HG03139 (cell line): ENCODE measurements at regions not wholly inside any gene's neighbourhood (a gene's known extent, or its start where the extent isn't known, plus 50 kb on each side); places are given as distances from the start of the nearest gene placed in this dataset.

Experiments
- ATAC-seq: cut with Tn5 transposase; IDR thresholded peaks from one replicate; pipeline ENCODE4 v1.9.1; 2021; ENCODE audit not compliant: unreplicated experiment

DNA sequence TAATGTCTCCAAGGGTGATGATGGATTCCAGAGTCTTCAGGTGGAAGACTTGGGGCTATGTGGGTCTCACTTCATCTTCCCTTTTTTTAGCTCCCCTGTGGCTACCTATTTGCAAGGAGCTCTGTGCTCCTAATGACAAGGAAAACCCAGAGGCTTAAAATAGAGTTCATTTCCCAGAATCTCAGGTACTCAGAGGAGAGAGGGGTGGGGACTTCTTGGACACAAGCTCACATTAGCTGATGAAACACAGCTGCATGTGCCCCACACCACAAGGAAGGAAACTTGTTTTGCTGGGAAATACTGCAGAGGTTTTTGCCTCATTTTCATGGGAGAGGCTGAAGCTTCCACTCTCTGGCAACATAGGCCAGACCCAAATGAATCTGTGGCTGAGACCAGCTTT is 138.6 kb upstream of the SLC1A4 start:
- ATAC-seq, result no peak

DNA sequence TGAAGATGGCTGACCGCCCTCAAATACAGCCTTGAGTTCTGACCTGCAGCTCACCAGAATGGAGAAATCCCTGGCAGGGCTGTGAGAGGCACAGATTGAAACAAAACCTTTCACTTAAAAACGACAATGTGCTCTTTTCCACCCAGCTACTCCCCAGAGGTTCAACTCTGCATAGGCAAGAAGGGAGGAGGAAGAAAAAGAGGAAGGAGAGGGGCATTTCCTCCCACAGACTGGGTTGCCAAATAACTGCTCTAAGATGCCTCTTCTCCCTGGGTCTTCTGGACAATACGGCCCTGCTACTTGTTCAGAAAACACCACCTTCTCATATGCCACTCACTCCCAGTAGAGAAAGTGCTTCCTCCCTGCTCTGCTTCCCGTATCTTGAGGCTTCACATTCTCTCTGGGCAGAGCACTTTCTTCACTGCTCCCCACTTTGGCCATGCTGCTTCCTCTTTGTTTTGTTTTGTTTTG is 136.4 kb upstream of the SLC1A4 start:
- ATAC-seq, result no peak

DNA sequence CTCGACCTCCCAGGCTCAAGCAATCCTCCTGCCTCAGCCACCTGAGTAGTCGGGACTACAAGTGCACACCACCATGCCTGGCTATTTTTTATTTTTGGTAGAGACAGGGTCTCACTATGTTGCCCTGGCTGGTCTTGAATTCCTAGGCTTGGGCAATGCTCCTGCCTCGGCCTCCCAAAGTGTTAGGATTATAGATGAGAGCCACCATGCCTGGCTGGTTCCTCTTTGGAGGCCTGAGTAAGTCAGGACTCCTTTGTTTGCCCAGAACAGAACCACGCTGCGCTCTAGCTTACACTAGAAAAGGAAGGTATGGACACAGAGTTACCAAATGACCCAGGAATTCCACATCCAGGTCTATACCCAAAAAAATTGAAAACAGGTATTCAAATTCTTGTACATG is 135.9 kb upstream of the SLC1A4 start:
- ATAC-seq, result no peak

DNA sequence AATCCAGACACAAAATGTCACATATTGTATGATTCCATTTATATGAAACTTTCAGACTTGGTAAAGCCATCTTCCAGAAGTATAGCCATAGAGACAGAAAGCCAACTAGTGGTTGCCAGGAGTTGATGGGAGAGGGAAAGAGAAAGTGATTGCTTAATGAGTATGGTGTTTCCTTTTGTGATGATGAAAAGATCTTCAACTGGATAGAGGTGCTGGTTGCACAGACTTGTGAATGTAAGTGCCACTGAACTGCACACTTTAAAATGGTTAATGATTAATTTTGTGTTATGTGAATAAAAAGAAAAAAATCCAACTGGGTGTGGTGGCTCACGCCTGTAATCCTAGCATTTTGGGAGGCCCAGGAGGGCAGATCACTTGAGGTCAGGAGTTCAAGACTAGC is 135.3 kb upstream of the SLC1A4 start:
- no peak for ATAC-seq

DNA sequence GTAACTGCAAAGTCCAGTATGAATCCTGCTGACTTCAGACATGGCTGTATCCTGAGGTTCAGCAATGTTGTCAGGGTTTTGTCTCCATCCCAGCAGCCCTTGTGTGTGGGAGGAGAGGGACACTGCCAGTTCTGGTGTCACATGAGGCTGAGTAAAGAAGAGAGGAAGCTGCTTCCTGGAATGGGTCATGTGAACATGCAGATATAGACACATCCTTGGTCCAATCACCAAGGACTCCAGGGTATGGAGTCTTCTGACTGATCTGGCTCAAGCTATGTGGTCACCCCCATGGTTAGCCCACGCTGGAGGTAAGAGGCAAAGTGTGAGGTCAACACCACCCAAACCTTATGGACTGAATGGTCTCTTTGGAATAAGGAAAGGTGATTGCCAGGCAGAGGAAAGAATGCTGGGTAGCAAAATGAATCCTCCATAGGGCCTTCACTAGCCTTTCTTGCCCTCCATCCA is 134.4 kb upstream of the SLC1A4 start:
- ATAC-seq, result no peak

DNA sequence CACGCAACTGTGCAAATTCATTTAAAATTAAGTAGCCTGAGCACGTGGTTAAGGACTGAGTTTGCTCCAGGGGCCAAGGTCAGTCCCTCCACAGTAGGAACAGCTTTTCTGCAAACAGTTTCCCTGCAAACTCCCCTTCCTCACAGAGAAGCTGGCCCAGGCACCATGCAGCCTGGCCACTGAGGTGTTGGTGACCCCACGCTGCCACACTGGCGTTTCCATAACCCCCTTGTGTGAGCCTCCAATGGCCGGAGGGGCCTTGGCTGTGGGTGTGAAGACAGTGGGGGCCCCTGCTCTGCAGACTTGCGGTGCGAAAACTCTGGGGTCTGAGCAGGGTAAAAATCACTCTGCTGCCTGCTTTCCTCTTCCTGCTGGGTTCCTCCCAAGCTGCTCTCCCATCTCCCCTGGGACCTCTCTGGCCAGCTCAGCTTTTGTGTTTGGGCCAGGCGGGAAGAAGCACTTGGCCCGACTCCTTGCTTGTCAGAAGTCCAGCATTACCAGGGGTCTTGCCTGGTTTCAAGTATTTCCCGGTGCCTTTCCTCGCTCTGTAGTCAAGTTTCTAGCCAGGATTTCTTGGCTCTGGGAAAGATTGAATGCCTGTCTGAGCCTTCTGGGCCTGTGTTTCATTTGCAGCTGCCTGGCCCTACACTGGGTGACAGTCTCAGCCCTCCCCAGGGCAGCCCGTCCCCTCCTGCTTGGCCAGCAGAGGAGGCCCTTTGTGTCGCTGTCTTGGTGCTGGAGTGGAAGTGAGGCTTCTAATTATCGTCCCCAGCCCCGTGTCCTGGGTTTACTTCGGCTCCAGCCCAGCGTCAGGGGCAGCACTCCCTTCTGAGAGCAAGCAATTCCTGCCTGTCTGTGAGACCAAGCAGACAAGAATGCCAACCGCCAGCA is 131.4 kb upstream of the SLC1A4 start:
- no peak for ATAC-seq

DNA sequence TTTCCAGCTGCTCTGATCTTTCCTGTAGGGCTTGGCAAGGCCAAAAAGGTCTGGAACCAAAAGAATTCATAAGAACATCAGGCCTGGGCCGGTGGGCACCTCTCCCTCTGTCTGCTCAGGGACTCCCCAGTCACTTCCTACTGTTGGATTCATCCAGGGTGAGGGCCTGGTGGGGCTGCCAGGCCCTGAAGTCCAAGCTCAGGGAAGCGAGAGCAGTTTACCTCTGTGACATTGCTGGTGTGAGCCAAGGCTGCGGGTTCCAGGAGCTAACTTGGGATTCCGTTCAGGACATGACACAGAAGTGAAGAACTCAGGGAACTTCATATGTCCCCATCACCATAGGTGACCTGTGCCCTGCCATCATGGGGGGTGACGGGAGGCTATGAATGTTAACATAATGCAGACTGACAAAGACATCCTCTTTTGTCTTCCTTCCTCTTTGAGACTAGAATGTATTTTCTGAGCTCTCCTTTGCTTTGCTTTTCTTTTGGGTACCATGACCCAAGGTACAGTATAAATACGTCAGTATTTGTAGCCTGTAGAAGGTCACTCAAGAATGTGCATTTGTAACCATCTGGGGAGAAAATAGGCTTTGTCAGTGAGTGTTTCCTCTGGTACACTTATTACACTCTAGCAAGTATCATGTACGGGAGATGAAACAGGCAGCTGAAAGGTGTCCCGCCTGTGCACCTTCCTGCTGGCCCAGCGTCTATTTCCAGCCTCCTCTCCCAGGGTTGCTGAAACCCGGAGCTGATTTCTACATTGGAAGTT is 130.5 kb upstream of the SLC1A4 start:
- ATAC-seq, result no peak

DNA sequence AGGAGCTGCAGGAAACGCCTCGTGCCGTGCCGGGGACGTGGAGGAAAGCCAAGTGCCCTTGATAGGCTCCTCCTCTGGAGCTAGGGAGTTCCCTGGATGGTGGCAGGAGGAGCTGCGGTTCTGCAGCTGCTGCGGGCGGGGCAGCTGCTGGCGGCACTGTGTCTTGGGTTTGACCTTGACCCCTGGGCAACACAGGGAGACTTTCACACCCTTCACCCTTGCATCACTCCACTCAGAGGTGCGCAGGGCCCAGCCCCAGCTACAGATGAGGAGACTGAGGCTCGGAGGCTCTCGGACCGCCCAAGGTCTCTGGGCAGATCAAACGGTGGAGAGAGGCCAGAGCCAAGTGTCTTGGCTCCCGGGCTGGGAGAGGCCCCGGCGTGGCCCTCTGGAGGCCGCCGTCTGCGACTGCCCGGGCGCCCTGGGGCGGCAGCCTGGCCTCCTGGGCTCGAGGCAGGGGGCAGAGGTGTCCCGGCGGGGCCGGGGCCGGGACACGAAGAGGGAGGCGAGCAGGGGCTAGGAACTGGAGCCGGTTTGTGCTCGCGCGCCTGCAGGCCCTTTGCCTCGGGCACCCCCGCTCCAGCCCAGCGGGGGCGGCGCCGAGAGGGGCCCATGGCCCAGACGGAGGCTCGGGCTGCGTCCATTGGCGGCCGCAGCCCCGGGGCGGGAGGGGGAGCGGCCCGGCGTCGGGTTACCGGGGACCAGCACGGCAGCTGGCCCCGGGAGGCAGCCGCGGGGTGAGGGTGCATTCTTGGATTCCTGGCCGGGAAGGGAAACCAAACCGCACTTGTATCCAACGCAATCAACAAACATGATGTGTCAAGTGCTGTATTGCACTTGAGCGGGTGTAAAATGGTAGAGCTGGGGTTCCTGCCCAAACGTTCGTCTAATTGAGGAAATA is 129.6 kb upstream of the SLC1A4 start:
- no peak for ATAC-seq

DNA sequence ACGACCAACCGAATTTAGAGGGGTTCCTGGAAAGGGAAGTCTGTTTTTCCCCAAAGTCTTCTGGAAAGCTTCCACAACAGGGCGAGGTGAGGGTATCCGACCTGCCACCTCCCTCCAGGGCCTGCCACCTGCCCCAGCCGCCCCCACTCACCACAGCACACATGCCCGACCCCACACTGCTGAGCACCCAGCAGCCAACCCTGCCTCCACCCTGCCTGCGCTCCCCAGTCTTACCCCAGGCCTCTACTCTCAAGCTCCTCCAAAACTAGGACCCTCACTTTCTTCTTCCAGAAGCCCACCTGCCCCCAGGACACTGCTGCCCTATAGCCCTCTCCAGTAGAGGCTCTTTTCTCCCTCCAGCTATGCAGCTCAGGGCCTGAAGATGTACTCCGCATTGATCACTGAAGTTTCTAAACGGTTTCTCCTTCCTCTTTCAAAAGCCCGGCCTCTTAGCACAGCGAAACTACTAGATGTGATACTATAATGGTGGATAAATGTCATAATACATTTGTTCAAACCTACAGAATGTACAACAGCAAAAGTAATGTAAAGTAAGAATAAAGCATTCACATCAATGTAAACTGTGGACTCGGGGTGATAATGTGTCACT is 128.8 kb upstream of the SLC1A4 start:
- ATAC-seq, result no peak

DNA sequence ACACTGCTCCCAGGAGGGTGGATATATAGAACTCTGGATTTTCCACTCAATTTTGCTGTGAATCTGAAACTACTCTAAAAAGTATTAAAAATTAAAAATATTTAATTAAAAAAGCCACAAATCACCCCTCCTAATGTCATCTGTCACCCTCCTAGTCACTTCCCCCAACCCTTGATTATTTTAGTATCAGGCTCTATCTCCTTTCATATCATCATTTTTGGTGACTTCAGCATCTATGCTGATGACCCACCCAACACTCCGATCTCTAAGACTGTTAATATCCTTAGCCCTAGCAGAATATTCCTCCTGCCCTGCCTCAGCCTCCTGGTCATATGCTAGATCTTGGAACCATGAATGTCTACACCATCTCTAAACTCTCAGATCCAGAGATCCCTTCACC is 128.3 kb upstream of the SLC1A4 start:
- ATAC-seq, result no peak

DNA sequence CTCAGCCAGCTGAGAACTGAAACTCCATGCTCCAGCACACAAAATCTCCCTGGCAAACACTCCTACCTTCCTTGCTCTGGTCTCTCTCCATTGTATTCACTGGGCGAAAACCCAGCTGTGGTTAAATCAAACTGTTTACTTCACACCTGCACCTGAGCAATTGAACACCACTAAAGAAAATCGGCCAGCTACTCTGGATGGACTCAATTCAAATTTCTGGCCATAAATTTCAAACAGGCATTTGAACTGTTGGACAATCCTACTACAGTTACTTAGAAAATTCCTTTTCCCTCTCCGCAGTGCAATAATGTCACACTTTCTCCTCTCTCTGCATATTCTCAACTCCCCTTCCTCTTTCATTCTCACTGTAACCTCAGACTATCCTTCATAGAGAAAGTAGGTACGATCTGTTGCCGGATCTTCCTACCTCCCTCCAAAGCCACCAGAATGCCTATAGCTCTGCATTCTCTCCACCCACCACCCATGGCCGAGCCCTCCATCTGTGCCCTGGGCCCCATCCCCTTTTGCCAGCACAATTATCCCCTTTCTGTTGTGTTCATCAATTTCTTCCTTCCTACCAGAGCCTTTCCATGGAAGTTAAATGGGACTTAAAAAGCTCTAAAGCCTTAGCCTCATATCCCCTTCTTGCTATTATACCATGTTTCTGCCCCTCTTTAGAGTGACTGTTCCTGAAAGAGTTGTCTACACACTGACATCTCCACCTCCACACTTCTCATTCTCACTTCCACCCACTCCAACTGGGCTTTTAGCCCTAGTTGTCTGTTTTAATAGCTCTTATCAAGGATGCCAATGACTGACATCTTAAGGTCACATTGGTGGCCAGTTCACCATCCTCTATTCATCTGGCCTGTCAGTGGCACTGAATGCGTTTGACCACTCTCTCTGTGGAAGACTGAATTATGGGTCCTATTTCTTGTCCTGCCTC is 127.5 kb upstream of the SLC1A4 start:
- ATAC-seq, result no peak

DNA sequence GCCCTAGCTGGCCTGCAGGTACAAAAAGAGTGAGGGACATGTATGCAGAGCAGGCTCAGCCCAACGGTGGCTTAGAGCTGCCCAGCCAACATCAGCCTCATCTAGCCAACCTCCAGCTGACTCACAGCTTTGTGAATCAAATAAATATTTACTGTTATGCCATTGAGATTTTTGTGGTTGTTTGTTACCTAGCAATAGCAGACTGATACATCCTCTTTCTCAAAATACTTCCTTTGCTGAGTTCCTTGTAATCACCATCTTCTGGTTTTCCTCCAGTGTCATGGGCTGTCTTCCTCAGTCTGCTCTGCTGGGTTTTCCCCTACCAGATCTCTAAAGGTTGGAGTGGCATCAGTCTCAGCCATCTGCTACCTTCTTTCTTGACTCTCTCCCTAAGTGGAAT is 126.6 kb upstream of the SLC1A4 start:
- ATAC-seq, result no peak

DNA sequence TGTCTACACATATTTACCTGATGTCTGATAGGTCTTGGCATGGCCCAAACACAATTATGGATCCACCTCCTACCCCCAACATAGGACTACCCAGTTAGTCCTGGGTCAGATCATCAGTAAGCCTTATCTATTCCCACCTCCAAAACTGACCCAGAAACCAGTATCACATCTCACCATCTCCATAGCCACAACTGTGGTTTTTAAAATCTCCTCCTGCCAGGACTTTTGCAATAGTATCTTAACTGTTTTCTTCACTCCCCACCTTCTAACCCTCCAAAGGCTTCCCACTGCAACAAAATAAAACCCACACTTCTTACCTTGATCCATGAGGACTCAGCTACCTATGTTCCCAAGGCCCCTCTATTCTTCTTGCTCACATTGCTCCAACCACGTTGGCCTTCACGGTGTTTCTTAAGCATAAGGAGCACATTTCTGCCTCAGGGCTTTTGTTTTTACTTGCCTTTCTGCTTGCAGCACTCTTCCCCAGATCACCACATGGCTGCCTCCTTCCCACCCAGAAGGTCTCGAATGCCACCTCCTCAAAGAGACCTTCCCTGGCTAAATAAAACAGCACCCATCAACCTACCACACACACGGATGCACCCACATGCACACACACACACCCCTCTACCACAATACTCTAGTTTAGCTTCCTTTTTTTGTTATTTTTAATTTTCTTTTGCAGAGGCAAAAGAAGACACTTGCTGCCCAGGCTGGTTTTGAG is 125.9 kb upstream of the SLC1A4 start:
- ATAC-seq, result no peak

DNA sequence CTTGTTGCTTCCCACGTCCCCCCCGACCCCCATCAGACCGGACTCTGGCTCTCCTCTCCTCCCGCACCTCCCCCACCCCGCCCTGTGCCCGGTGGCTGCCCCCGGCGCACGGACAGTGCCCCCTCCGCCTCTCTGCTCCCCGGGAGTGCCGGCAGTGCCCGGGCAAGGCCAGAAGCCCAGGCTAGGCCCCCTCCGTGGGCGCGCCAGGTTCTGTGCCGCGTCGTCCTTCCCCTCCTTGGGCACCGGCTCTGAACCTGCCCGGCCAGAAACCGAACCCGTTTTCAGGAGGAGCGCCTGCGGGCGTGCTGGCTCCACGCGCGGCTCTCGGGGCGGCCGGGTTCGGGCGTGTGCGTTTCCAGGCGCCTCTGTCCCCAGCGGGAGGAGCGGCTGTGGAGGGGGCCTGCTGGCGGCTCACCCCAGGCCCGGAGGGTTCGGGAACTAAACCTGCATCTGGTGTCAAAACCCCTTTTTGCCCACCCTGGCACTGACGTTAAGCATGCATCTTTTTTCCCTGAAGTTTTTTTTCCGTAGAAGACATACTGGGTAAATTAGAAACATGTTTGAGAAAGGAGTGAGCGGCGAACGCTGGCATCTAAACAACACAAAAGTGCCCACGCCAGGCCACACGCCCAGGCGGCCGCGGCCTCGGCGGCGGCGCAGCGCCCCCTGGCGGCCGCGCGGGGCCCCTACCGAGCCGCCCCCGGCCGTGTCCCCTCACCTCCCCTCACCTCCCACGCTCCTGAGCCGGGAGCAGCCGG is 123.9 kb upstream of the SLC1A4 start:
- peak; percentile 59 for ATAC-seq

DNA sequence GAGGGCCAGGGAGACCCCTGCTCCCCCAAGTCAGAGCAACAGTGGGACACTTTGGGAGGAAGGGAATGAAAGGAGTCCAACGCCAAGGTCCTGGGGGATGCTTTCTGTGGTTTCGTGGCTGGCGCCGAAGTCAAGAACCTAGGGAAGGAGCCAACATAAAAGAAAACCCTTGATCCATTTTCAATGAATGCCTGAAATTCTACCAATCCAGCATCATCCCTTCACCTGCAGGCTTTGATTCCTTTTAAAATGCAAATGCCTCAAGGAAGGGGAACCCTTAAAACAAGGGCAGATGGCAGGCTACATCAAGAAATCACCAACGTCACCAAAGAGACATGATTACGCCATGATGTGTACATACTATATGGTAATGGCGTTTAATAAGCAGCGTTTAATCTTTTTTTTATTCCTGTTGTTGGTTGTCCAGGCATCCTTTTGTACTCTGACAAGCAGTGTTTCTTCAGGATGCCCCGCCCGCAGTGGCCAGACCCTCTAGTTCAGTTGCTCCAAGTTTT is 123.3 kb upstream of the SLC1A4 start:
- ATAC-seq, result no peak

DNA sequence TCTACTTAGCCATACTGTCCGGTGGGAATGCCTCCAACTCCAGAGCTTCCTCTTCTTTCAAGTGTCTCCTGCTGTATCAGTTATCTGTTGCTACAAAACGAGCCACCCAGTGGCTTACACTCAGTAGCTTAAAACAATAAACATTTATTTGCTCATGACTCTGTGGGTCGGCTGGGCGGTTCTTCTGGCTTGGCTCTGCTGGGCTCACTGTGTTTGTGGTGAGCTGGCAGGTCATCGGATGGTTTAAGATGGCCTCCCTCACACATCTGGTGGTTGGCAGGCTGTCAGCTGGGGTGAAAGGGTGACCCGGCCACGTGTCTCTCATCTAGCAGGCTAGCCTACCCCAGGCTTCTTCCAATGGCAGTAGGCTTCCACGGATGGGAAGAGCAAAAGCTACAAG is 122.4 kb upstream of the SLC1A4 start:
- no peak for ATAC-seq

DNA sequence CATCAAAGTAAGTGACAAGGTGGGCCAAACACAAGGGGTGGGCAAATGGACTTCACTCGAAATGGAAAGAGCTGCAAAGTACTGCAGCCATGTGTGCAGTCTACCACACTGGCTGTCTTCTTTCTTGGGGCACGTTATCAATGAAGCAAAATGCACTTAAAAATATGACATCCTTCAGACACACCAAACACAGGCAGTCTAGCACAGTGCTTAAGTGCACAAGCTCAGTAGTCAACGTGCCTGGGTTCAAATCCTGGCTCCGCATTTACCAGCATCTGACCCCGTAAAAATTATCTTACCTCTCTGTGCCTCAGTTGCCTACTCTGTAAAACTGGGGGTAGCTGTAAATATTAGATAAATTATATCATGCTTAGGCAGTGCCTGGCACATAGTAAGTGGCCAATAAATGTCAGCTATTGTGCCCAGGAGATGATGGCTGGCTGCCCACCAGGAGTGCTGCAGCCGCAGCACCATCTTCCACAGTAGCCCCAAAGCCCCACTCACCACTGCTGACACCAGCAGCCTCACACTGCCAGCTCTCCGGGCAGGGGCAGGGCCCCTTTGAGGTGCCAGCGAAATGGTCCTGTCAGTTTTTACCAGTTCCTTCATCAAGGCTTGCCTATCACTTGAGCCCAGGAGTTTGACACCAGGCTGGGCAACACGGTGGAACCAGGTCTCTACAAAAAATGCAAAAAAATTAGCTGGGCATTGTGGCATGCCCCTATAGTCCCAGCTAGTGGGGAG is 121.8 kb upstream of the SLC1A4 start:
- ATAC-seq, result no peak
